HepG2 (cell line): ENCODE measurements at regions not wholly inside any gene's neighbourhood (a gene's known extent, or its start where the extent isn't known, plus 50 kb on each side); places are given as distances from the start of the nearest gene placed in this dataset.

Experiments used
- ATAC-seq: fragments of 200-7000 bp; cut with Tn5 transposase; 3 replicates; pipeline ENCODE4 v1.9.1; 2020; ENCODE audit warnings: mild to moderate bottlenecking, moderate library complexity
- BruUV-seq: library from RNA; stranded (reverse); fragments of 400-500 nt; replicated peaks from 2 replicates; lab custom pipeline; 2021; lab: Mats Ljungman, UMichigan
- CTCF ChIA-PET: fragments of 300-600 bp; formaldehyde crosslinking; extraction: SDS; loops from one replicate; lab custom pipeline; 2021; ENCODE audit warnings: low total read pairs, inconsistent platforms, low intra/inter-chr PET ratio; lab: Yijun Ruan, JAX
- POLR2A ChIA-PET: fragments of 350-600 bp; sonication (Branson Sonifier 250); formaldehyde crosslinking; loops from one replicate; lab custom pipeline; 2020; ENCODE audit warnings: antibody characterized with exemption, inconsistent platforms; lab: Yijun Ruan, JAX
- DNase-seq: peaks from one replicate; pipeline ENCODE4 v3.0.0-alpha.2; 2015; ENCODE audit warnings: low spot score
- FAIRE-seq: peaks from 3 replicates; lab custom pipeline; 2011; peaks lifted over from hg19 to GRCh38; lab: Jason Lieb, UNC
- H2AFZ ChIP-seq: one replicate; pipeline ENCODE4 v1.6.1; 2011; ENCODE audit warnings: low read length, inconsistent platforms
- H3K27ac ChIP-seq: fragments of 300-600 bp; 3 replicates; pipeline ENCODE4 v1.8.0; 2011; ENCODE audit warnings: mixed run types, mild to moderate bottlenecking, mixed read lengths, low read length, inconsistent platforms; ENCODE audit not compliant: insufficient read depth; ENCODE audit errors: extremely low read length
- H3K27me3 ChIP-seq, 2 experiments: fragments of 200-600 bp in 1 of 2; 2 replicates in 1 of 2; 3 replicates in 1 of 2; pipeline versions ENCODE4 v1.6.0 to v1.8.0; 2011; ENCODE audit warnings: low read length in 2 of 2, mild to moderate bottlenecking in 2 of 2, moderate library complexity in 2 of 2, inconsistent platforms in 1 of 2; ENCODE audit not compliant: insufficient read depth in 2 of 2, control insufficient read depth in 1 of 2
- H3K36me3 ChIP-seq, 2 experiments: fragments of 200-600 bp in 1 of 2; replicated peaks in 1 of 2; 2 replicates in 1 of 2; 3 replicates in 1 of 2; pipeline versions ENCODE4 v1.5.1 to v1.8.0; 2011; ENCODE audit warnings: low read length in 2 of 2, inconsistent platforms in 1 of 2; ENCODE audit not compliant: insufficient read depth in 2 of 2, control insufficient read depth in 1 of 2
- H3K4me1 ChIP-seq: 2 replicates; pipeline ENCODE4 v1.5.1; 2012; ENCODE audit warnings: low read length, inconsistent platforms; ENCODE audit not compliant: insufficient read depth
- H3K4me2 ChIP-seq: 2 replicates; pipeline ENCODE4 v1.6.0; 2011; ENCODE audit warnings: low read depth, low read length, inconsistent platforms
- H3K4me3 ChIP-seq, 3 experiments: fragments of 200-600 bp in 1 of 3; sonication (generic), shearing (Covaris generic) in 1 of 3; replicated peaks in 1 of 3; 2 replicates each; pipeline ENCODE4 v1.5.1; 2011 to 2016; ENCODE audit warnings: low read length in 3 of 3, inconsistent platforms in 2 of 3, low read depth in 2 of 3, mild to moderate bottlenecking in 2 of 3, control low read depth in 1 of 3, mixed read lengths in 1 of 3; ENCODE audit not compliant: insufficient read depth in 1 of 3
- H3K79me2 ChIP-seq: one replicate; pipeline ENCODE4 v1.6.1; 2011; ENCODE audit warnings: low read length, inconsistent platforms; ENCODE audit not compliant: insufficient read depth
- H3K9ac ChIP-seq: 2 replicates; pipeline ENCODE4 v1.6.0; 2011; ENCODE audit warnings: mild to moderate bottlenecking, low read depth, low read length, inconsistent platforms; ENCODE audit not compliant: insufficient read depth
- H3K9me3 ChIP-seq: 2 replicates; pipeline ENCODE4 v1.5.1; 2012; ENCODE audit warnings: mild to moderate bottlenecking, low read length
- H4K20me1 ChIP-seq: 2 replicates; pipeline ENCODE4 v1.6.0; 2011; ENCODE audit warnings: inconsistent platforms, mild to moderate bottlenecking, low read length, moderate library complexity; ENCODE audit not compliant: insufficient read depth
- GTF3A ChIP-seq: sonication (generic); formaldehyde crosslinking; conservative IDR thresholded peaks from 2 replicates; pipeline ENCODE4 v1.4.0; 2020; ENCODE audit warnings: mild to moderate bottlenecking, missing genetic modification reagents
- KLF9 ChIP-seq: IDR thresholded peaks from 2 replicates; pipeline ENCODE4 v1.6.1; 2016; ENCODE audit warnings: low read depth
- NFYB ChIP-seq: sonication (generic); formaldehyde crosslinking; IDR thresholded peaks from 2 replicates; pipeline ENCODE4 v1.4.0; 2020; ENCODE audit warnings: missing genetic modification reagents
- NKX3-1 ChIP-seq: sonication (generic); formaldehyde crosslinking; IDR thresholded peaks from 2 replicates; pipeline ENCODE4 v1.5.0; 2020; ENCODE audit warnings: missing genetic modification reagents
- RXRB ChIP-seq: IDR thresholded peaks from 2 replicates; pipeline ENCODE4 v1.6.1; 2016; ENCODE audit warnings: borderline replicate concordance, missing genetic modification reagents, missing compliant biosample characterization
- SP2 ChIP-seq: sonication (generic); formaldehyde crosslinking; IDR thresholded peaks from 2 replicates; pipeline ENCODE4 v1.5.1; 2020; ENCODE audit warnings: mild to moderate bottlenecking, missing genetic modification reagents
- TP53 ChIP-seq: sonication (generic); formaldehyde crosslinking; conservative IDR thresholded peaks from 2 replicates; pipeline ENCODE4 v1.4.0; 2020; ENCODE audit warnings: missing genetic modification reagents
- USF2 ChIP-seq, 2 experiments: sonication (generic) in 1 of 2; formaldehyde crosslinking in 1 of 2; IDR thresholded peaks; 2 replicates each; pipeline versions ENCODE4 v1.5.1 to v1.6.1; 2011 to 2020; ENCODE audit warnings: borderline replicate concordance in 1 of 2, low read depth in 1 of 2, low read length in 1 of 2, mild to moderate bottlenecking in 1 of 2, missing genetic modification reagents in 1 of 2, moderate library complexity in 1 of 2
- ZBTB1 ChIP-seq: sonication (generic); formaldehyde crosslinking; IDR thresholded peaks from 2 replicates; pipeline ENCODE4 v1.4.0; 2020; ENCODE audit warnings: missing genetic modification reagents, borderline replicate concordance
- ZBTB42 ChIP-seq: sonication (generic); formaldehyde crosslinking; IDR thresholded peaks from 2 replicates; pipeline ENCODE4 v1.5.0; 2020; ENCODE audit warnings: mild to moderate bottlenecking, missing genetic modification reagents
- ZC3H13 ChIP-seq: sonication (generic); formaldehyde crosslinking; IDR thresholded peaks from 2 replicates; pipeline ENCODE4 v1.8.1; 2023; ENCODE audit warnings: mild to moderate bottlenecking, missing genetic modification reagents, moderate library complexity
- ZKSCAN5 ChIP-seq: sonication (generic); formaldehyde crosslinking; IDR thresholded peaks from 2 replicates; pipeline ENCODE4 v1.5.1; 2020; ENCODE audit warnings: mild to moderate bottlenecking, missing genetic modification reagents
- ZNF296 ChIP-seq: sonication (generic); formaldehyde crosslinking; conservative IDR thresholded peaks from 2 replicates; pipeline ENCODE4 v1.5.0; 2020; ENCODE audit warnings: mild to moderate bottlenecking, missing genetic modification reagents
- ZNF441 ChIP-seq: sonication (generic); formaldehyde crosslinking; IDR thresholded peaks from 2 replicates; pipeline ENCODE4 v1.7.0; 2021; ENCODE audit warnings: missing genetic modification reagents, borderline replicate concordance
- ZNF670 ChIP-seq: sonication (generic); formaldehyde crosslinking; IDR thresholded peaks from 2 replicates; pipeline ENCODE4 v1.8.0; 2022; ENCODE audit warnings: mild to moderate bottlenecking, missing genetic modification reagents, borderline replicate concordance
- ZNF841 ChIP-seq: sonication (generic); formaldehyde crosslinking; IDR thresholded peaks from 2 replicates; pipeline ENCODE4 v1.8.1; 2023; ENCODE audit warnings: missing genetic modification reagents, borderline replicate concordance
- WGBS: methylation state at CpG from one replicate; pipeline ENCODE4 v1.1.6; 2017; ENCODE audit warnings: low lambda C conversion rate; 5-methylcytosine and 5-hydroxymethylcytosine counted together
- in situ Hi-C: cut with HindIII; loops from 2 replicates; pipeline ENCODE4 v1.10.0; 2017; ENCODE audit warnings: low pct_unique_long_range_greater_than_20kb; ENCODE audit not compliant: extremely low pct_ligation_motif_present
- intact Hi-C: fragments of 100-400 bp; cut with micrococcal nuclease; formaldehyde crosslinking; loops from one replicate; pipeline ENCODE4 v1.10.0; 2022; ENCODE audit not compliant: unreplicated experiment

GRCh38 chr12:112577473-112578329 is 159.0 kb downstream of the PTPN11 start:
- no peak for FAIRE-seq
- Histone ChIP-seq H3K79me2 (no peaks in the 10 kb centered on the region), H3K4me3 (no peak overlapping the region)
- TF ChIP-seq ZNF841, result no peak
- TF ChIP-seq KLF9, result no peak
- TF ChIP-seq ZNF441 (CRISPR knock-in tag), result no peak
- TF ChIP-seq ZBTB42 (CRISPR knock-in tag), result no peak
- TF ChIP-seq ZNF296 (CRISPR knock-in tag), result no peak
- TF ChIP-seq ZNF670 (CRISPR knock-in tag), result no peak
- TF ChIP-seq, all 625 proteins: peak for 0
- ChIA-PET POLR2A (no interaction called here), CTCF (no interaction called here)
- in situ Hi-C loops, result no loop called here
- ATAC-seq (no peak), DNase-seq (no peak)
- Histone ChIP-seq H3K9me3 (no peaks in the 10 kb centered on the region), H3K27me3 (peaks cover 0 to 10% of the 10 kb centered on the region in 2 experiments; a peak in 1 of 5 replicates), H3K9ac (no peak overlapping the region), H3K27ac (no peak overlapping the region), H2AFZ (no peak overlapping the region), H3K36me3 (no peaks in the 10 kb centered on the region), H3K4me2 (no peak overlapping the region), H3K4me1 (no peaks in the 10 kb centered on the region), H4K20me1 (no peaks in the 10 kb centered on the region)
- 20% methylated on average over 4 of the region's 4 CpGs for WGBS
- BruUV-seq, result no TSS peak
- intact Hi-C loops, result no loop called here

- no peaks in the 10 kb centered on the region for H3K79me2 ChIP-seq
- peak; percentile 34 for DNase-seq
- WGBS, result 28% methylated on average over 2 of the region's 7 CpGs
- no peak for FAIRE-seq
- H3K27ac ChIP-seq, result no peak overlapping the region
- peak; percentile 76 for ATAC-seq
- H3K4me3 ChIP-seq, result no peak overlapping the region
- intact Hi-C loops, result no loop called here
- no peaks in the 10 kb centered on the region for H4K20me1 ChIP-seq
- ChIA-PET CTCF (no interaction called here), POLR2A (no interaction called here)
- H3K36me3 ChIP-seq, result no peaks in the 10 kb centered on the region
- H2AFZ ChIP-seq, result no peak overlapping the region
- no peak overlapping the region for H3K9ac ChIP-seq
- peaks cover 24% of the 10 kb centered on the region for H3K4me1 ChIP-seq
- 0 out of 2 replicates have a peak overlapping the region, but pooled peaks have one; percentile 21 for H3K4me2 ChIP-seq
- in situ Hi-C loops, result no loop called here
- H3K27me3 ChIP-seq, result no peaks in the 10 kb centered on the region
- BruUV-seq, result no TSS peak
- no peaks in the 10 kb centered on the region for H3K9me3 ChIP-seq
- TF ChIP-seq USF2 (IDR thresholded peaks at IDR 0.05; ENCODE audit: low read depth, low read length) (peak; percentile 33), USF2 (CRISPR knock-in tag; IDR thresholded peaks at IDR 0.05; ENCODE audit: borderline replicate concordance) (peak; percentile 60; the same call in 1 of the 2 replicates), TP53 (CRISPR knock-in tag) (no peak), ZBTB1 (no peak), SP2 (CRISPR knock-in tag) (no peak), ZKSCAN5 (CRISPR knock-in tag) (no peak), ZNF841 (no peak), NFYB (CRISPR knock-in tag) (peak; percentile 72), ZC3H13 (CRISPR knock-in tag) (no peak), NKX3-1 (no peak), RXRB (CRISPR knock-in tag) (no peak), GTF3A (CRISPR knock-in tag) (no peak)
These were observed 165.5 kb downstream of the PTPN11 start for GRCh38 chr12:112584266-112584722.
